ENCODE measurements at regions not wholly inside any gene's neighbourhood (a gene's known extent, or its start where the extent isn't known, plus 50 kb on each side); places are given as distances from the start of the nearest gene placed in this dataset.
A peak's percentile ranks its signal among the peaks of the same experiment; 100 is the strongest.

GRCh38 chr12:61301817-61302216, 958.4 kb upstream of the USP15 start:
- WGBS, result 33% methylated on average over 2 of the region's 2 CpGs
- DNase-seq (ENCODE audit: low spot score), result no peak
- Histone ChIP-seq H3K9ac (ENCODE audit: low read depth in 1 of 2, low read length in 2 of 2) (no peak overlapping the region), H3K9me3 (ENCODE audit: control insufficient read depth in 4 of 4, low read length in 3 of 4) (no peaks in the 10 kb centered on the region), H3K27me3 (ENCODE audit: control insufficient read depth in 4 of 4, insufficient read depth in 4 of 4, low read length in 3 of 4) (no peaks in the 10 kb centered on the region), H3K4me1 (ENCODE audit: control insufficient read depth in 4 of 4, insufficient read depth in 4 of 4, low read length in 3 of 4) (peaks cover 0 to 11% (median 4%) of the 10 kb centered on the region in 4 donors), H3K27ac (ENCODE audit: low read depth in 1 of 2, low read length in 2 of 2) (peak overlapping the region; percentile 25 to 61), H3K36me3 (ENCODE audit: control insufficient read depth in 4 of 4, insufficient read depth in 3 of 4, low read depth in 1 of 4, low read length in 3 of 4) (no peaks in the 10 kb centered on the region), H3K4me3 (ENCODE audit: low read depth in 1 of 3, low read length in 3 of 3) (no peak overlapping the region)
- TF ChIP-seq FOXA2 (IDR thresholded peaks at IDR 0.05) (no peak), SP1 (IDR thresholded peaks at IDR 0.05) (peak; percentile 35), EGR1 (IDR thresholded peaks at IDR 0.05; ENCODE audit: low read depth in 2 of 2) (no peak), HNF4G (IDR thresholded peaks at IDR 0.05) (no peak), RAD21 (IDR thresholded peaks at IDR 0.05) (no peak), TAF1 (conservative IDR thresholded peaks at IDR 0.05) (no peak), HNF4A (conservative IDR thresholded peaks at IDR 0.05) (peak in 1 of 2 donors; percentile 12), FOXA1 (IDR thresholded peaks at IDR 0.05) (no peak), NR2F2 (IDR thresholded peaks at IDR 0.05) (no peak), GABPA (IDR thresholded peaks at IDR 0.05 in 1 of 2, conservative IDR thresholded peaks at IDR 0.05 in 1 of 2) (no peak), REST (IDR thresholded peaks at IDR 0.05) (no peak), JUND (IDR thresholded peaks at IDR 0.05) (peak; percentile 17 to 53), CTCF (IDR thresholded peaks at IDR 0.05; ENCODE audit: low read depth, low read length, missing input control) (no peak), YY1 (IDR thresholded peaks at IDR 0.05) (peak; percentile 21)

- 60% methylated on average over 4 of the region's 4 CpGs for WGBS
- Histone ChIP-seq H3K4me1 (ENCODE audit: control insufficient read depth in 4 of 4, insufficient read depth in 4 of 4, low read length in 3 of 4) (peaks cover 0 to 11% (median 4%) of the 10 kb centered on the region in 4 donors), H3K27ac (ENCODE audit: low read depth in 1 of 2, low read length in 2 of 2) (peak overlapping the region; percentile 25 to 52), H3K4me3 (ENCODE audit: low read depth in 1 of 3, low read length in 3 of 3) (peak overlapping the region in 1 of 3 donors; percentile 42), H3K9ac (ENCODE audit: low read depth in 1 of 2, low read length in 2 of 2) (no peak overlapping the region), H3K27me3 (ENCODE audit: control insufficient read depth in 4 of 4, insufficient read depth in 4 of 4, low read length in 3 of 4) (no peaks in the 10 kb centered on the region), H3K9me3 (ENCODE audit: control insufficient read depth in 4 of 4, low read length in 3 of 4) (no peaks in the 10 kb centered on the region), H3K36me3 (ENCODE audit: control insufficient read depth in 4 of 4, insufficient read depth in 3 of 4, low read depth in 1 of 4, low read length in 3 of 4) (no peaks in the 10 kb centered on the region)
- DNase-seq (ENCODE audit: low spot score), result no peak
- TF ChIP-seq SP1 (IDR thresholded peaks at IDR 0.05) (no peak), RAD21 (IDR thresholded peaks at IDR 0.05) (no peak), JUND (IDR thresholded peaks at IDR 0.05) (no peak), RXRA (IDR thresholded peaks at IDR 0.05) (no peak), REST (IDR thresholded peaks at IDR 0.05) (no peak), TAF1 (conservative IDR thresholded peaks at IDR 0.05) (no peak), EGR1 (IDR thresholded peaks at IDR 0.05; ENCODE audit: low read depth in 2 of 2) (no peak), CTCF (IDR thresholded peaks at IDR 0.05; ENCODE audit: low read depth, low read length, missing input control) (no peak), HNF4A (conservative IDR thresholded peaks at IDR 0.05) (no peak), NR2F2 (IDR thresholded peaks at IDR 0.05) (no peak), FOXA1 (IDR thresholded peaks at IDR 0.05) (no peak), ATF3 (IDR thresholded peaks at IDR 0.05) (no peak), ZBTB33 (IDR thresholded peaks at IDR 0.05) (no peak), HNF4G (IDR thresholded peaks at IDR 0.05) (no peak), GABPA (IDR thresholded peaks at IDR 0.05 in 1 of 2, conservative IDR thresholded peaks at IDR 0.05 in 1 of 2) (no peak), FOXA2 (IDR thresholded peaks at IDR 0.05) (no peak), YY1 (IDR thresholded peaks at IDR 0.05) (no peak)
Observed at GRCh38 chr12:61302282-61302681, 957.9 kb upstream of the USP15 start.
